ENCODE measurements at regions not wholly inside any gene's neighbourhood (a gene's known extent, or its start where the extent isn't known, plus 50 kb on each side); places are given as distances from the start of the nearest gene placed in this dataset.

- H3K9me2 ChIP-seq (replicated peaks; ENCODE audit: low read depth, low read length), result no peaks in the 10 kb centered on the region
- H3K4me1 ChIP-seq (ENCODE audit: insufficient read depth, low read length, poor library complexity, severe bottlenecking), result no peaks in the 10 kb centered on the region
- H3K27me3 ChIP-seq (ENCODE audit: insufficient read depth, low read length, poor library complexity, severe bottlenecking), result no peaks in the 10 kb centered on the region
- no peaks in the 10 kb centered on the region for H3K79me2 ChIP-seq (ENCODE audit: insufficient read depth, low read length)
- no peaks in the 10 kb centered on the region for H3K9me3 ChIP-seq (ENCODE audit: insufficient read depth, low read depth, low read length)
- no peaks in the 10 kb centered on the region for H3F3A ChIP-seq (ENCODE audit: low read depth)
- H4K20me1 ChIP-seq (ENCODE audit: insufficient read depth, low read length, poor library complexity, severe bottlenecking), result no peaks in the 10 kb centered on the region
- TF ChIP-seq, protein P1, sequence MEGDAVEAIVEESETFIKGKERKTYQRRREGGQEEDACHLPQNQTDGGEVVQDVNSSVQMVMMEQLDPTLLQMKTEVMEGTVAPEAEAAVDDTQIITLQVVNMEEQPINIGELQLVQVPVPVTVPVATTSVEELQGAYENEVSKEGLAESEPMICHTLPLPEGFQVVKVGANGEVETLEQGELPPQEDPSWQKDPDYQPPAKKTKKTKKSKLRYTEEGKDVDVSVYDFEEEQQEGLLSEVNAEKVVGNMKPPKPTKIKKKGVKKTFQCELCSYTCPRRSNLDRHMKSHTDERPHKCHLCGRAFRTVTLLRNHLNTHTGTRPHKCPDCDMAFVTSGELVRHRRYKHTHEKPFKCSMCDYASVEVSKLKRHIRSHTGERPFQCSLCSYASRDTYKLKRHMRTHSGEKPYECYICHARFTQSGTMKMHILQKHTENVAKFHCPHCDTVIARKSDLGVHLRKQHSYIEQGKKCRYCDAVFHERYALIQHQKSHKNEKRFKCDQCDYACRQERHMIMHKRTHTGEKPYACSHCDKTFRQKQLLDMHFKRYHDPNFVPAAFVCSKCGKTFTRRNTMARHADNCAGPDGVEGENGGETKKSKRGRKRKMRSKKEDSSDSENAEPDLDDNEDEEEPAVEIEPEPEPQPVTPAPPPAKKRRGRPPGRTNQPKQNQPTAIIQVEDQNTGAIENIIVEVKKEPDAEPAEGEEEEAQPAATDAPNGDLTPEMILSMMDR (conservative IDR thresholded peaks at IDR 0.05; ENCODE audit: low read length), result no peak
- no peak for TF ChIP-seq EZH2phosphoT487 (IDR thresholded peaks at IDR 0.05; ENCODE audit: borderline replicate concordance)
- no peaks in the 10 kb centered on the region for H3K36me3 ChIP-seq (ENCODE audit: insufficient read depth, low read length)
- H3K4me3 ChIP-seq (ENCODE audit: low read length, poor library complexity, severe bottlenecking), result no peak overlapping the region
- no peak overlapping the region for H2AFZ ChIP-seq (ENCODE audit: low read length)
- no peak overlapping the region for H3K4me2 ChIP-seq (ENCODE audit: low read depth, low read length, poor library complexity, severe bottlenecking)
- H3K9ac ChIP-seq (ENCODE audit: low read depth, low read length, poor library complexity, severe bottlenecking), result no peak overlapping the region
Observed at GRCh38 chr9:118128313-118128712, 424.1 kb downstream of the TLR4 start.

DNA sequence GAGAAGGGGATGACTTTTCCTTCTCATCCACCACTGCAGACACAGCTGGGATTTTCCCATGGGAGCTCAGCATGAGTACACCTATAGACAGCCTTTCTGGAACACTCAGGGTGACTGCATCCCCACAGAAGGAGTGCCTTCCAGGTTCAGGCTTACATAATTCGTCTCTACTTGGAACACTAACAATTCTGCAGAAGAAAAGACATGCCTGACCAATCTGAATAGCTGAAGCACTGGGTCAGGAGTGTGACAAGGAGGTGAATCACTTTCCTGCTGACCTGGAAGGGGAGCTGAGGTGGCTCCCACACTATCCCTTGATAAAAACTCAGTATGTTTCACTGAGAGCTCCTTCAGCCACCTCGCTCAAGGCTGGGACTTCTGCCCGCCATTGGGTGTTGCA lies 425.3 kb downstream of the TLR4 start:
- no peaks in the 10 kb centered on the region for H3K4me1 ChIP-seq (ENCODE audit: insufficient read depth, low read length, poor library complexity, severe bottlenecking)
- no peaks in the 10 kb centered on the region for H3K27me3 ChIP-seq (ENCODE audit: insufficient read depth, low read length, poor library complexity, severe bottlenecking)
- H3K9me2 ChIP-seq (replicated peaks; ENCODE audit: low read depth, low read length), result no peaks in the 10 kb centered on the region
- no peaks in the 10 kb centered on the region for H3K79me2 ChIP-seq (ENCODE audit: insufficient read depth, low read length)
- H3K4me3 ChIP-seq (ENCODE audit: low read length, poor library complexity, severe bottlenecking), result no peak overlapping the region
- no peak overlapping the region for H2AFZ ChIP-seq (ENCODE audit: low read length)
- H3K4me2 ChIP-seq (ENCODE audit: low read depth, low read length, poor library complexity, severe bottlenecking), result no peak overlapping the region
- TF ChIP-seq, protein P1 (conservative IDR thresholded peaks at IDR 0.05; ENCODE audit: low read length), result no peak
- no peak for TF ChIP-seq EZH2phosphoT487 (IDR thresholded peaks at IDR 0.05; ENCODE audit: borderline replicate concordance)
- H3K9me3 ChIP-seq (ENCODE audit: insufficient read depth, low read depth, low read length), result no peaks in the 10 kb centered on the region
- no peaks in the 10 kb centered on the region for H4K20me1 ChIP-seq (ENCODE audit: insufficient read depth, low read length, poor library complexity, severe bottlenecking)
- no peaks in the 10 kb centered on the region for H3K36me3 ChIP-seq (ENCODE audit: insufficient read depth, low read length)
- no peak overlapping the region for H3K9ac ChIP-seq (ENCODE audit: low read depth, low read length, poor library complexity, severe bottlenecking)
- H3F3A ChIP-seq (ENCODE audit: low read depth), result no peaks in the 10 kb centered on the region

GRCh38 chr9:118148990-118149389 lies 444.8 kb downstream of the TLR4 start:
- H3K27me3 ChIP-seq (ENCODE audit: insufficient read depth, low read length, poor library complexity, severe bottlenecking), result no peaks in the 10 kb centered on the region
- H3K36me3 ChIP-seq (ENCODE audit: insufficient read depth, low read length), result no peaks in the 10 kb centered on the region
- H3K9ac ChIP-seq (ENCODE audit: low read depth, low read length, poor library complexity, severe bottlenecking), result no peak overlapping the region
- no peaks in the 10 kb centered on the region for H3K9me2 ChIP-seq (replicated peaks; ENCODE audit: low read depth, low read length)
- no peaks in the 10 kb centered on the region for H3K4me1 ChIP-seq (ENCODE audit: insufficient read depth, low read length, poor library complexity, severe bottlenecking)
- H3K9me3 ChIP-seq (ENCODE audit: insufficient read depth, low read depth, low read length), result no peaks in the 10 kb centered on the region
- H3F3A ChIP-seq (ENCODE audit: low read depth), result no peaks in the 10 kb centered on the region
- H4K20me1 ChIP-seq (ENCODE audit: insufficient read depth, low read length, poor library complexity, severe bottlenecking), result no peaks in the 10 kb centered on the region
- no peak for TF ChIP-seq EZH2phosphoT487 (IDR thresholded peaks at IDR 0.05; ENCODE audit: borderline replicate concordance)
- TF ChIP-seq, protein P1 (conservative IDR thresholded peaks at IDR 0.05; ENCODE audit: low read length), result no peak
- H3K79me2 ChIP-seq (ENCODE audit: insufficient read depth, low read length), result no peaks in the 10 kb centered on the region
- no peak overlapping the region for H3K4me2 ChIP-seq (ENCODE audit: low read depth, low read length, poor library complexity, severe bottlenecking)
- no peak overlapping the region for H2AFZ ChIP-seq (ENCODE audit: low read length)
- H3K4me3 ChIP-seq (ENCODE audit: low read length, poor library complexity, severe bottlenecking), result no peak overlapping the region
